ENCODE measurements at regions not wholly inside any gene's neighbourhood (a gene's known extent, or its start where the extent isn't known, plus 50 kb on each side); places are given as distances from the start of the nearest gene placed in this dataset.

DNA sequence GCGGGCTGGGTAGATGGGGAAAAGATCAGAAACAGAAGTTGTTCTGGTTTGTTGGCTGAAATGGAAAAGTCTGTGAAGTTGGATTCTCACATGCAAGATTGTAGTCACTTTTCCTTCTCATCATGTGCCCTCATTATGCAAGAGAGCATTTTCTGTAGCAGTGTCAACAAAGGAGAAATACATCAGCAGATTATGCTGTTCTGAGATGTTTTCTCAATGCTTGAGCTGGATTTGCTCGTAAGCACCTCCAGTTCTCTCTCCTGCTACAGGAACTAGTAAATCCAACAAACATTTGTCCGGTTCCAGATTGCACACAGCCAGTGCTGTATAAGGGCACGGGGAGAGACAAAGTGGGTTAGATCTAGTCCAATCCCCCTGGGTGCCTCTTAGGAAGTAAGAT, 90.0 kb downstream of the GATA3 start:
- no peak for TF ChIP-seq GATA2 (IDR thresholded peaks at IDR 0.05; ENCODE audit: low read depth, low read length)
- no peak for TF ChIP-seq GATA3 (IDR thresholded peaks at IDR 0.05; ENCODE audit: low read depth, low read length)

All from SH-SY5Y (cell line).